Heart right ventricle (tissue), 16 donors: ENCODE measurements at regions not wholly inside any gene's neighbourhood (a gene's known extent, or its start where the extent isn't known, plus 50 kb on each side); places are given as distances from the start of the nearest gene placed in this dataset.

Experiments
- ATAC-seq, 8 donors: fragments of 200-7000 bp; cut with Tn5 transposase; one replicate each; pipeline ENCODE4 v1.9.1; 2020; ENCODE audit warnings: mild to moderate bottlenecking in 8 of 8, moderate library complexity in 8 of 8, moderate number of reproducible peaks in 1 of 8
- DNase-seq, 2 donors: peaks; one replicate each; pipeline ENCODE4 v3.0.0-alpha.2; 2020
- H3K27ac ChIP-seq, 10 donors: fragments of 200-600 bp; sonication (generic) in 2 of 10; one replicate each; pipeline versions ENCODE4 v1.5.0 to v1.8.0; 2020 to 2022; ENCODE audit warnings: mild to moderate bottlenecking in 3 of 10
- H3K27me3 ChIP-seq, 7 donors: fragments of 200-600 bp; one replicate each; pipeline ENCODE4 v1.8.0; 2021 to 2022; ENCODE audit warnings: mild to moderate bottlenecking in 2 of 7
- H3K36me3 ChIP-seq, 9 donors: fragments of 200-600 bp; sonication (generic) in 1 of 9; one replicate each; pipeline versions ENCODE4 v1.5.0 to v1.8.0; 2020 to 2022; ENCODE audit warnings: mild to moderate bottlenecking in 2 of 9
- H3K4me1 ChIP-seq, 9 donors: fragments of 200-600 bp; sonication (generic) in 1 of 9; one replicate each; pipeline versions ENCODE4 v1.5.0 to v1.8.0; 2020 to 2022; ENCODE audit warnings: mild to moderate bottlenecking in 4 of 9
- H3K4me3 ChIP-seq, 10 donors: fragments of 200-600 bp; sonication (generic) in 2 of 10; one replicate each; pipeline versions ENCODE4 v1.5.0 to v1.8.0; 2020 to 2022; ENCODE audit warnings: mild to moderate bottlenecking in 7 of 10, moderate library complexity in 2 of 10
- H3K9me3 ChIP-seq, 11 donors: fragments of 200-600 bp in 10 of 11; sonication (generic) in 2 of 11; one replicate each; pipeline versions ENCODE4 v1.5.0 to v1.8.0; 2013 to 2022; ENCODE audit warnings: mild to moderate bottlenecking in 2 of 11, control low read depth in 1 of 11, moderate library complexity in 1 of 11
- CTCF ChIP-seq, 9 donors: fragments of 200-600 bp; sonication (generic) in 2 of 9; IDR thresholded peaks; one replicate each; pipeline versions ENCODE4 v1.5.0 to v1.8.0; 2021 to 2022; ENCODE audit warnings: antibody characterized with exemption in 9 of 9, mild to moderate bottlenecking in 5 of 9, moderate library complexity in 1 of 9
- WGBS, 2 donors: extraction: QIAGEN DNeasy Blood & Tissue Kit; methylation state at CpG; one replicate each; pipeline ENCODE4 v1.1.7; 2013; ENCODE audit warnings: inconsistent platforms in 1 of 2; 5-methylcytosine and 5-hydroxymethylcytosine counted together
- intact Hi-C, 10 donors: fragments of 100-400 bp; cut with DNase I; formaldehyde crosslinking; loops; one replicate each; pipeline versions ENCODE4 v1.11.1 to v1.14.2; 2022
- donor health status: Arrhythmogenic right ventricular cardiomyopathy.
- donor health status: ischemic (EF 13 %, LVEDD 7.1; RV severe dilation, severe dysfunction).
- donor health status: healthy with polysubstance abuse.
- donor health status: DM: no; HTN: yes; CAD: no.
- donor health status: DM: no; HTN: no; CAD: no.
- donor health status: ischemic (EF 25% LVEDD 6.9; RV normal size, moderate dysfunction).
- donor health status: ischemic (EF 25% LVEDD 5.7; RV mildly dilated, moderate dysfunction).
- donor health status: healthy.
- donor health status: DM: yes; HTN: yes; CAD: no.
- donor health status: Ischemic cardiomyopathy.
- donor health status: ischemic (EF 35%, LVEDD 5.7; RV mildly dilated, moderate dysfunction).
- donor health status: nonischemic (EF 11% LVEDD 7.7; RV severe dilation, severe dysfunction).
- donor health status: DM: yes; HTN: yes; CAD: no.
- donor health status: PGD.
- donor health status: ischemic (EF 29% LVEDD 5.4; RV normal size, mild dysfunction).
- donor health status: nonischemic (EF 23%, LVEDD 6.1; RV moderate dilation, normal function).

- Histone ChIP-seq H3K27me3 (peaks cover 0 to 60% (median 23%) of the 10 kb centered on the region in 7 donors), H3K27ac (no peak overlapping the region), H3K4me3 (no peak overlapping the region), H3K4me1 (peaks cover 6 to 28% (median 16%) of the 10 kb centered on the region in 9 donors), H3K36me3 (no peaks in the 10 kb centered on the region), H3K9me3 (no peaks in the 10 kb centered on the region)
- no peak for TF ChIP-seq CTCF (IDR thresholded peaks at IDR 0.05)
- no peak for DNase-seq
- no peak for ATAC-seq
- 82 to 83% methylated on average over 13 of the region's 13 CpGs for WGBS, 2 donors
- intact Hi-C loops = no loop called here
These were observed 320.6 kb downstream of the UACA start for GRCh38 chr15:70442616-70443321.

- Histone ChIP-seq H3K4me1 (peaks cover under 1 to 25% (median 13%) of the 10 kb centered on the region in 9 donors), H3K4me3 (no peak overlapping the region), H3K27me3 (peaks cover 0 to 57% (median 23%) of the 10 kb centered on the region in 7 donors), H3K27ac (no peak overlapping the region), H3K9me3 (no peaks in the 10 kb centered on the region), H3K36me3 (no peaks in the 10 kb centered on the region)
- intact Hi-C loops = no loop called here
- DNase-seq (no peak), ATAC-seq (no peak)
- no peak for TF ChIP-seq CTCF (IDR thresholded peaks at IDR 0.05)
- WGBS, 2 donors = 92 to 94% methylated on average over 13 of the region's 13 CpGs
These were observed 321.1 kb downstream of the UACA start for GRCh38 chr15:70442211-70442610.

GRCh38 chr15:70440416-70441138 is 322.8 kb downstream of the UACA start:
- peaks cover 0 to 49% (median 16%) of the 10 kb centered on the region in 7 donors for H3K27me3 ChIP-seq
- H3K27ac ChIP-seq = no peak overlapping the region
- no peak for TF ChIP-seq CTCF (IDR thresholded peaks at IDR 0.05)
- intact Hi-C loops = no loop called here
- H3K9me3 ChIP-seq = no peaks in the 10 kb centered on the region
- H3K4me1 ChIP-seq = peaks cover 0 to 25% (median 13%) of the 10 kb centered on the region in 9 donors
- no peak for ATAC-seq
- DNase-seq = no peak
- H3K4me3 ChIP-seq = no peak overlapping the region
- no peaks in the 10 kb centered on the region for H3K36me3 ChIP-seq
- WGBS, 2 donors = 86 to 91% methylated on average over 10 of the region's 10 CpGs

- no peak overlapping the region for H3K4me3 ChIP-seq
- DNase-seq = no peak
- no peaks in the 10 kb centered on the region for H3K36me3 ChIP-seq
- 95 to 100% methylated on average over 5 of the region's 5 CpGs for WGBS, 2 donors
- no peak for ATAC-seq
- H3K4me1 ChIP-seq = peaks cover 0 to 32% (median 20%) of the 10 kb centered on the region in 9 donors
- no peaks in the 10 kb centered on the region for H3K9me3 ChIP-seq
- H3K27ac ChIP-seq = no peak overlapping the region
- H3K27me3 ChIP-seq = peaks cover 0 to 42% (median 15%) of the 10 kb centered on the region in 7 donors
- intact Hi-C loops = loop anchor here in 1 of 10 donors (10.0 kb wide), 1 partner anchor 275 kb away; no protein-coding TSS in a partner anchor
- no peak for TF ChIP-seq CTCF (IDR thresholded peaks at IDR 0.05)
These were observed 323.5 kb downstream of the UACA start for GRCh38 chr15:70439880-70440279.
